ENCODE measurements at regions not wholly inside any gene's neighbourhood (a gene's known extent, or its start where the extent isn't known, plus 50 kb on each side); places are given as distances from the start of the nearest gene placed in this dataset.
"Not testable (repeated sequence)": the region's sequence is repeated elsewhere in the genome, so short reads cannot be mapped to it uniquely, and the experiment has no call there.

DNA sequence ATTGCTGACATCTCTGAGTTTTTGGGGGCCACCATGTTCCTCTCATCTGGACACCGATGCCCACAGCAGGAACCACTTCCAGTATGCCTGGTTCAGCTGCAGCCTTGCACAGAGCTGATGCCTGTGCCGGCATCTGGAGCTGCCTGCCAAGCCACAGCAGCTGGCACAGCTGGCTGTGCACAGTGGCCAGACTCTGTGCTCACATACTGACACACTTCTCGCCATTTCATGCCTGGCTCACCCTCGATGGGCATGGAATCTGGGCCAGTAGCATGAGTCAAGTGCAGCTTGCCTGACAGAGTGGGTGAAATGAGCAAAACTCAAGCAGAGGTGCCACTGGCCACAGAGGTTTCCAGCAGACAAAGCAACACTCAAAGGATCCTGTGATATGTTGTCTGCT lies 863.4 kb downstream of the DNAH5 start:
- DNase-seq (ENCODE audit: extremely low spot score), result no peak
- intact Hi-C loops (cut with DNase I), result no loop called here
- Histone ChIP-seq H3K27ac (replicated peaks in 1 of 4) (no peak overlapping the region), H3K9me3 (no peaks in the 10 kb centered on the region), H3K4me1 (no peaks in the 10 kb centered on the region), H3K36me3 (no peaks in the 10 kb centered on the region), H3K27me3 (no peaks in the 10 kb centered on the region), H3K4me3 (no peak overlapping the region)
- TF ChIP-seq EP300 (IDR thresholded peaks at IDR 0.05) (no peak), POLR2AphosphoS5 (IDR thresholded peaks at IDR 0.05) (no peak), POLR2A (IDR thresholded peaks at IDR 0.05; ENCODE audit: low read depth) (no peak)
- TF ChIP-seq, protein P1, sequence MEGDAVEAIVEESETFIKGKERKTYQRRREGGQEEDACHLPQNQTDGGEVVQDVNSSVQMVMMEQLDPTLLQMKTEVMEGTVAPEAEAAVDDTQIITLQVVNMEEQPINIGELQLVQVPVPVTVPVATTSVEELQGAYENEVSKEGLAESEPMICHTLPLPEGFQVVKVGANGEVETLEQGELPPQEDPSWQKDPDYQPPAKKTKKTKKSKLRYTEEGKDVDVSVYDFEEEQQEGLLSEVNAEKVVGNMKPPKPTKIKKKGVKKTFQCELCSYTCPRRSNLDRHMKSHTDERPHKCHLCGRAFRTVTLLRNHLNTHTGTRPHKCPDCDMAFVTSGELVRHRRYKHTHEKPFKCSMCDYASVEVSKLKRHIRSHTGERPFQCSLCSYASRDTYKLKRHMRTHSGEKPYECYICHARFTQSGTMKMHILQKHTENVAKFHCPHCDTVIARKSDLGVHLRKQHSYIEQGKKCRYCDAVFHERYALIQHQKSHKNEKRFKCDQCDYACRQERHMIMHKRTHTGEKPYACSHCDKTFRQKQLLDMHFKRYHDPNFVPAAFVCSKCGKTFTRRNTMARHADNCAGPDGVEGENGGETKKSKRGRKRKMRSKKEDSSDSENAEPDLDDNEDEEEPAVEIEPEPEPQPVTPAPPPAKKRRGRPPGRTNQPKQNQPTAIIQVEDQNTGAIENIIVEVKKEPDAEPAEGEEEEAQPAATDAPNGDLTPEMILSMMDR (IDR thresholded peaks at IDR 0.05), result no peak
- WGBS, result 0% methylated on average over 1 of the region's 4 CpGs

DNA sequence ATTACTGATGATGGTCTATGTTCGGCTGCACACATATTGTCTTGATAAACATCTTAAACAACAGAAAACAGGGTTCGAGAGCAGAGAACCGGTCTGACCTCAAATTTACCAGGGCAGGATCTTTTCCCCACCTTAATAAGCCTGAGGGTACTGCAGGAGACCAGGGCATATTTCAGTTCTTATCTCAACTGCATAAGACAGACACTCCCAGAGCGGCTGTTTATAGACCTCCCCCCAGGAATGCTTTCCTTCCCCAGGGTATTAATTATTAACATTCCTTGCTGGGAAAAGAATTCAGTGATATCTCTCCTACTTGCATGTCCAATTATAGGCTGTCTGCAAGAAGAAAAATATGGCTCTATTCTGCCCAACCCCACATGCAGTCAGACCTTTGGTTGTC lies 871.6 kb downstream of the DNAH5 start:
- WGBS, result 88% methylated on average over 4 of the region's 4 CpGs
- H3K27ac ChIP-seq (replicated peaks in 1 of 4); intact Hi-C loops (cut with DNase I); H3K36me3 ChIP-seq; H3K27me3 ChIP-seq; H3K4me3 ChIP-seq; DNase-seq (ENCODE audit: extremely low spot score); H3K4me1 ChIP-seq: not testable (repeated sequence)
- H3K9me3 ChIP-seq, result peaks cover 0 to 35% (median 19%) of the 10 kb centered on the region in 4 donors

GRCh38 chr5:13063088-13063487 lies 881.4 kb downstream of the DNAH5 start:
- TF ChIP-seq, protein P1 (IDR thresholded peaks at IDR 0.05), result no peak
- no peak for TF ChIP-seq POLR2AphosphoS5 (IDR thresholded peaks at IDR 0.05)
- TF ChIP-seq POLR2A (IDR thresholded peaks at IDR 0.05; ENCODE audit: low read depth), result no peak
- no peak for TF ChIP-seq EP300 (IDR thresholded peaks at IDR 0.05)
- H3K4me1 ChIP-seq, result no peaks in the 10 kb centered on the region
- no peaks in the 10 kb centered on the region for H3K9me3 ChIP-seq
- no peak overlapping the region for H3K4me3 ChIP-seq
- WGBS, result 69% methylated on average over 1 of the region's 1 CpG
- intact Hi-C loops (cut with DNase I), result no loop called here
- no peak for DNase-seq (ENCODE audit: extremely low spot score)
- H3K36me3 ChIP-seq, result no peaks in the 10 kb centered on the region
- H3K27ac ChIP-seq (replicated peaks in 1 of 4), result no peak overlapping the region
- H3K27me3 ChIP-seq, result no peaks in the 10 kb centered on the region

- no peaks in the 10 kb centered on the region for H3K27me3 ChIP-seq
- intact Hi-C loops (cut with DNase I), result no loop called here
- no peaks in the 10 kb centered on the region for H3K4me1 ChIP-seq
- no peak overlapping the region for H3K4me3 ChIP-seq
- TF ChIP-seq, protein P1 (IDR thresholded peaks at IDR 0.05), result no peak
- TF ChIP-seq POLR2A (IDR thresholded peaks at IDR 0.05; ENCODE audit: low read depth) (no peak), EP300 (IDR thresholded peaks at IDR 0.05) (no peak), POLR2AphosphoS5 (IDR thresholded peaks at IDR 0.05) (no peak)
- no peak overlapping the region for H3K27ac ChIP-seq (replicated peaks in 1 of 4)
- 76% methylated on average over 3 of the region's 3 CpGs for WGBS
- no peak for DNase-seq (ENCODE audit: extremely low spot score)
- H3K9me3 ChIP-seq, result peaks cover 0 to 4% (median 2%) of the 10 kb centered on the region in 4 donors
- no peaks in the 10 kb centered on the region for H3K36me3 ChIP-seq
Measured at GRCh38 chr5:13045897-13046551, 898.5 kb downstream of the DNAH5 start.

DNA sequence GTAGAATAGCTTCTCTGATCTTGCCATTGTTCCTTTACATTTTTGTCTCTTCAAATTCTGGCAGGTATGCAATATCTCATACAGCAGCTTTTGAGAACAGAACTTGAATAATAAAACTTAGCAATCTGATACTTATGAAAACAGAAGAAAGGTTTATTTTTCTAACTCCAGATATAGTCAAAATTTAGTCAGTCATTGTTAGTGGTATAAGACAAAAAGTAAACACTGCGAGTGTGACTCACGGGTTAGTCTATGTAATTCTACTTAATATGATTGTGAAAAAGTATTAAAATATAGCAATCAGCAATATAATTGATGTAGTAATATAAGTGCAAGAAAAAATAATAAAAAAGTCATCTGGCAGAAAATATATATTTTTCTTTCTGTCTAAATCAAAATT lies 910.4 kb downstream of the DNAH5 start:
- DNase-seq (ENCODE audit: extremely low spot score), result no peak
- Histone ChIP-seq H3K27ac (replicated peaks in 1 of 4) (no peak overlapping the region), H3K4me1 (no peaks in the 10 kb centered on the region), H3K36me3 (no peaks in the 10 kb centered on the region), H3K4me3 (no peak overlapping the region), H3K9me3 (no peaks in the 10 kb centered on the region), H3K27me3 (no peaks in the 10 kb centered on the region)
- TF ChIP-seq EP300 (IDR thresholded peaks at IDR 0.05) (no peak), POLR2AphosphoS5 (IDR thresholded peaks at IDR 0.05) (no peak), POLR2A (IDR thresholded peaks at IDR 0.05; ENCODE audit: low read depth) (no peak)
- TF ChIP-seq, protein P1 (IDR thresholded peaks at IDR 0.05), result no peak
- WGBS, result 26% methylated on average over 2 of the region's 2 CpGs
- intact Hi-C loops (cut with DNase I), result no loop called here

Measured in esophagus muscularis mucosa (tissue), 4 donors.